ENCODE measurements at regions not wholly inside any gene's neighbourhood (a gene's known extent, or its start where the extent isn't known, plus 50 kb on each side); places are given as distances from the start of the nearest gene placed in this dataset. TPM values are rescaled to one million over a fixed set of nuclear protein-coding genes. Genes with fewer than 3 reads are reported as not detected.

GRCh38 chr13:27374126-27374613 lies 50.2 kb upstream of the GTF3A start (continued):
- no peak for TF ChIP-seq ZNF687 (IDR thresholded peaks at IDR 0.05)
- no peak for TF ChIP-seq BHLHE40 (IDR thresholded peaks at IDR 0.05; ENCODE audit: borderline replicate concordance in 1 of 2, low read depth in 2 of 2, low read length in 1 of 2)
- TF ChIP-seq EED (IDR thresholded peaks at IDR 0.05; ENCODE audit: low read depth), result no peak
- TF ChIP-seq KDM1A (IDR thresholded peaks at IDR 0.05; ENCODE audit: borderline replicate concordance), result no peak

Small RNAs in the stretch of these regions (small RNA-seq; reads per million reads assigned to genes)
- gene RNU6-70P, result not detected
